ENCODE measurements at regions not wholly inside any gene's neighbourhood (a gene's known extent, or its start where the extent isn't known, plus 50 kb on each side); places are given as distances from the start of the nearest gene placed in this dataset.

GRCh38 chr4:79623021-79623870, 215.2 kb upstream of the GK2 start:
- peaks cover 0 to 4% (median 0%) of the 10 kb centered on the region in 5 donors for H3K27me3 Mint-ChIP-seq
- no peak overlapping the region for H3K27ac Mint-ChIP-seq
- no peak overlapping the region for H3K4me3 Mint-ChIP-seq
- POLR2A ChIA-PET: no interaction called here
- H3K36me3 Mint-ChIP-seq: no peaks in the 10 kb centered on the region
- ATAC-seq (no peak), DNase-seq (no peak)
- H3K9me3 Mint-ChIP-seq: peaks cover 0 to 2% (median 0%) of the 10 kb centered on the region in 9 donors
- H3K4me1 Mint-ChIP-seq: peaks cover 0 to 9% (median 3%) of the 10 kb centered on the region in 4 donors

GRCh38 chr4:79621061-79621460, 213.0 kb upstream of the GK2 start:
- DNase-seq: no peak
- POLR2A ChIA-PET: no interaction called here
- Mint-ChIP-seq H3K36me3 (no peaks in the 10 kb centered on the region), H3K27ac (no peak overlapping the region), H3K27me3 (peaks cover 0 to 4% (median 0%) of the 10 kb centered on the region in 5 donors), H3K9me3 (peaks cover 0 to 2% (median 0%) of the 10 kb centered on the region in 9 donors), H3K4me3 (no peak overlapping the region), H3K4me1 (peaks cover 0 to 7% (median 2%) of the 10 kb centered on the region in 4 donors)
- no peak for ATAC-seq

- ATAC-seq (no peak), DNase-seq (no peak)
- Mint-ChIP-seq H3K27ac (no peak overlapping the region), H3K4me3 (no peak overlapping the region), H3K27me3 (peaks cover 0 to 3% (median 0%) of the 10 kb centered on the region in 5 donors), H3K36me3 (no peaks in the 10 kb centered on the region), H3K4me1 (peaks cover 0 to 3% (median under 1%) of the 10 kb centered on the region in 4 donors), H3K9me3 (peaks cover 0 to 2% (median 0%) of the 10 kb centered on the region in 9 donors)
- POLR2A ChIA-PET: no interaction called here
These were observed 212.6 kb upstream of the GK2 start for GRCh38 chr4:79620617-79621016.

GRCh38 chr4:79613269-79613935, 205.4 kb upstream of the GK2 start:
- POLR2A ChIA-PET: no interaction called here
- ATAC-seq (no peak), DNase-seq (no peak)
- peaks cover 0 to 7% (median 0%) of the 10 kb centered on the region in 3 donors for H3K36me3 Mint-ChIP-seq
- no peak overlapping the region for H3K27ac Mint-ChIP-seq
- H3K4me3 Mint-ChIP-seq: no peak overlapping the region
- H3K4me1 Mint-ChIP-seq: no peaks in the 10 kb centered on the region
- peaks cover 0 to 20% (median 5%) of the 10 kb centered on the region in 5 donors for H3K27me3 Mint-ChIP-seq
- H3K9me3 Mint-ChIP-seq: peaks cover 0 to 1% (median 0%) of the 10 kb centered on the region in 9 donors

GRCh38 chr4:79611026-79611425, 203.0 kb upstream of the GK2 start:
- peaks cover 0 to 1% (median 0%) of the 10 kb centered on the region in 9 donors for H3K9me3 Mint-ChIP-seq
- H3K27me3 Mint-ChIP-seq: peaks cover 0 to 17% (median 5%) of the 10 kb centered on the region in 5 donors
- H3K4me3 Mint-ChIP-seq: no peak overlapping the region
- POLR2A ChIA-PET: no interaction called here
- no peaks in the 10 kb centered on the region for H3K4me1 Mint-ChIP-seq
- DNase-seq: no peak
- H3K27ac Mint-ChIP-seq: no peak overlapping the region
- ATAC-seq: no peak
- H3K36me3 Mint-ChIP-seq: peaks cover 0 to 7% (median 0%) of the 10 kb centered on the region in 3 donors

GRCh38 chr4:79609817-79610216, 201.8 kb upstream of the GK2 start:
- peaks cover 0 to 7% (median 0%) of the 10 kb centered on the region in 3 donors for H3K36me3 Mint-ChIP-seq
- H3K9me3 Mint-ChIP-seq: peaks cover 0 to 1% (median 0%) of the 10 kb centered on the region in 9 donors
- peaks cover 0 to 16% (median 3%) of the 10 kb centered on the region in 5 donors for H3K27me3 Mint-ChIP-seq
- H3K27ac Mint-ChIP-seq: no peak overlapping the region
- H3K4me3 Mint-ChIP-seq: no peak overlapping the region
- ATAC-seq (no peak), DNase-seq (no peak)
- POLR2A ChIA-PET: interaction anchor here (0.6 kb wide), 1 partner anchor 47 kb away, joined by 3 read pairs; no protein-coding TSS in a partner anchor
- no peaks in the 10 kb centered on the region for H3K4me1 Mint-ChIP-seq

- peaks cover 0 to 1% (median 0%) of the 10 kb centered on the region in 9 donors for H3K9me3 Mint-ChIP-seq
- ATAC-seq: no peak
- no peak overlapping the region for H3K4me3 Mint-ChIP-seq
- no peak for DNase-seq
- H3K27ac Mint-ChIP-seq: no peak overlapping the region
- H3K4me1 Mint-ChIP-seq: peaks cover 3 to 15% (median 11%) of the 10 kb centered on the region in 4 donors
- peaks cover 0 to 7% (median 0%) of the 10 kb centered on the region in 3 donors for H3K36me3 Mint-ChIP-seq
- POLR2A ChIA-PET: no interaction called here
- peaks cover 0 to 16% (median 3%) of the 10 kb centered on the region in 5 donors for H3K27me3 Mint-ChIP-seq
These were observed 200.0 kb upstream of the GK2 start for GRCh38 chr4:79607979-79608378.

GRCh38 chr4:79604152-79604551, 196.1 kb upstream of the GK2 start:
- ATAC-seq (no peak), DNase-seq (no peak)
- peaks cover 0 to 6% (median 0%) of the 10 kb centered on the region in 3 donors for H3K36me3 Mint-ChIP-seq
- H3K27ac Mint-ChIP-seq: peak overlapping the region in 5 of 10 donors; percentile 2 to 72 (median 47)
- peaks cover 0 to 4% (median 0%) of the 10 kb centered on the region in 9 donors for H3K9me3 Mint-ChIP-seq
- H3K4me1 Mint-ChIP-seq: peaks cover 3 to 27% (median 13%) of the 10 kb centered on the region in 4 donors
- H3K4me3 Mint-ChIP-seq: peak overlapping the region in 4 of 10 donors; percentile 14 to 59 (median 26)
- POLR2A ChIA-PET: no interaction called here
- H3K27me3 Mint-ChIP-seq: peaks cover 0 to 3% (median 0%) of the 10 kb centered on the region in 5 donors

- H3K36me3 Mint-ChIP-seq: peaks cover 0 to 6% (median 0%) of the 10 kb centered on the region in 3 donors
- peak overlapping the region in 8 of 10 donors; percentile 4 to 59 (median 25) for H3K4me3 Mint-ChIP-seq
- POLR2A ChIA-PET: no interaction called here
- H3K27me3 Mint-ChIP-seq: peaks cover 0 to 3% (median 0%) of the 10 kb centered on the region in 5 donors
- DNase-seq (peak in 2 of 10 donors; percentile 13 to 35), ATAC-seq (peak in 1 of 2 donors; percentile 56)
- H3K27ac Mint-ChIP-seq: peak overlapping the region in 8 of 10 donors; percentile 2 to 72 (median 36)
- H3K4me1 Mint-ChIP-seq: peaks cover 3 to 28% (median 13%) of the 10 kb centered on the region in 4 donors
- H3K9me3 Mint-ChIP-seq: peaks cover 0 to 4% (median 0%) of the 10 kb centered on the region in 9 donors
These were observed 195.7 kb upstream of the GK2 start for GRCh38 chr4:79603681-79604080.

GRCh38 chr4:79599691-79600090, 191.7 kb upstream of the GK2 start:
- H3K36me3 Mint-ChIP-seq: peaks cover 0 to 6% (median 0%) of the 10 kb centered on the region in 3 donors
- H3K27me3 Mint-ChIP-seq: peaks cover 0 to 3% (median 0%) of the 10 kb centered on the region in 5 donors
- peaks cover 0 to 4% (median 0%) of the 10 kb centered on the region in 9 donors for H3K9me3 Mint-ChIP-seq
- POLR2A ChIA-PET: no interaction called here
- DNase-seq (no peak), ATAC-seq (no peak)
- no peak overlapping the region for H3K27ac Mint-ChIP-seq
- H3K4me1 Mint-ChIP-seq: peaks cover 3 to 29% (median 13%) of the 10 kb centered on the region in 4 donors
- H3K4me3 Mint-ChIP-seq: no peak overlapping the region

- Mint-ChIP-seq H3K27me3 (peaks cover 0 to 3% (median 0%) of the 10 kb centered on the region in 5 donors), H3K4me1 (peaks cover 3 to 20% (median 8%) of the 10 kb centered on the region in 4 donors), H3K36me3 (peaks cover 0 to 6% (median 0%) of the 10 kb centered on the region in 3 donors), H3K9me3 (peaks cover 0 to 4% (median 0%) of the 10 kb centered on the region in 9 donors), H3K27ac (no peak overlapping the region), H3K4me3 (no peak overlapping the region)
- ATAC-seq: no peak
- DNase-seq: no peak
- POLR2A ChIA-PET: interaction anchor here (0.7 kb wide), 1 partner anchor 149 kb away, joined by 4 read pairs; no protein-coding TSS in a partner anchor
These were observed 190.8 kb upstream of the GK2 start for GRCh38 chr4:79598801-79599200.

GRCh38 chr4:79598214-79598613, 190.2 kb upstream of the GK2 start:
- Mint-ChIP-seq H3K4me1 (peaks cover 0 to 15% (median 3%) of the 10 kb centered on the region in 4 donors), H3K27me3 (peaks cover 0 to 3% (median 0%) of the 10 kb centered on the region in 5 donors), H3K27ac (no peak overlapping the region), H3K4me3 (no peak overlapping the region), H3K36me3 (peaks cover 0 to 6% (median 0%) of the 10 kb centered on the region in 3 donors), H3K9me3 (peaks cover 0 to 4% (median 0%) of the 10 kb centered on the region in 9 donors)
- DNase-seq: no peak
- POLR2A ChIA-PET: no interaction called here
- ATAC-seq: no peak
